GM18868 (cell line): ENCODE measurements at regions not wholly inside any gene's neighbourhood (a gene's known extent, or its start where the extent isn't known, plus 50 kb on each side); places are given as distances from the start of the nearest gene placed in this dataset.
"Not testable (repeated sequence)": the region's sequence is repeated elsewhere in the genome, so short reads cannot be mapped to it uniquely, and the experiment has no call there.

Source experiments
- ATAC-seq: cut with Tn5 transposase; IDR thresholded peaks from one replicate; pipeline ENCODE4 v1.9.1; 2021; ENCODE audit warnings: mild to moderate bottlenecking, moderate library complexity; ENCODE audit not compliant: unreplicated experiment

GRCh38 chr4:177494791-177495190 lies 52.6 kb upstream of the AGA start:
- no peak for ATAC-seq

- not testable (repeated sequence) for ATAC-seq
Measured at GRCh38 chr4:177495626-177496025, 53.4 kb upstream of the AGA start.

GRCh38 chr4:177499537-177499936 lies 57.3 kb upstream of the AGA start:
- no peak for ATAC-seq

GRCh38 chr4:177505171-177505615 lies 63.0 kb upstream of the AGA start:
- no peak for ATAC-seq

- ATAC-seq, result no peak
Measured at GRCh38 chr4:177508662-177509061, 66.4 kb upstream of the AGA start.

GRCh38 chr4:177509226-177509745 lies 67.0 kb upstream of the AGA start:
- ATAC-seq, result no peak

- ATAC-seq, result no peak
Measured at GRCh38 chr4:177511611-177512010, 69.4 kb upstream of the AGA start.

- ATAC-seq, result no peak
Measured at GRCh38 chr4:177512646-177513045, 70.4 kb upstream of the AGA start.

- ATAC-seq, result no peak
Measured at GRCh38 chr4:177517862-177518261, 75.6 kb upstream of the AGA start.

GRCh38 chr4:177519481-177520260 lies 77.4 kb upstream of the AGA start:
- no peak for ATAC-seq

- no peak for ATAC-seq
Measured at GRCh38 chr4:177528620-177529019, 86.4 kb upstream of the AGA start.

- ATAC-seq, result no peak
Measured at GRCh38 chr4:177530561-177530960, 88.3 kb upstream of the AGA start.

GRCh38 chr4:177532358-177532757 lies 90.1 kb upstream of the AGA start:
- no peak for ATAC-seq

- ATAC-seq, result not testable (repeated sequence)
Measured at GRCh38 chr4:177534841-177535240, 92.6 kb upstream of the AGA start.

GRCh38 chr4:177546745-177547144 lies 104.5 kb upstream of the AGA start:
- ATAC-seq, result no peak

- ATAC-seq, result no peak
Measured at GRCh38 chr4:177547985-177548384, 105.7 kb upstream of the AGA start.

- peak; percentile 61 for ATAC-seq
Measured at GRCh38 chr4:177555007-177555574, 112.9 kb upstream of the AGA start.

GRCh38 chr4:177557416-177557815 lies 115.2 kb upstream of the AGA start:
- no peak for ATAC-seq

- no peak for ATAC-seq
Measured at GRCh38 chr4:177558995-177559394, 116.8 kb upstream of the AGA start.

- no peak for ATAC-seq
Measured at GRCh38 chr4:177562163-177562562, 119.9 kb upstream of the AGA start.

- no peak for ATAC-seq
Measured at GRCh38 chr4:177562859-177563258, 120.6 kb upstream of the AGA start.

- no peak for ATAC-seq
Measured at GRCh38 chr4:177566691-177567090, 124.5 kb upstream of the AGA start.
